ENCODE measurements at regions not wholly inside any gene's neighbourhood (a gene's known extent, or its start where the extent isn't known, plus 50 kb on each side); places are given as distances from the start of the nearest gene placed in this dataset.
A peak's percentile ranks its signal among the peaks of the same experiment; 100 is the strongest.
"Not testable (repeated sequence)": the region's sequence is repeated elsewhere in the genome, so short reads cannot be mapped to it uniquely, and the experiment has no call there.

GRCh38 chr9:94387338-94388010 is 59.0 kb upstream of the NUTM2F start:
- not testable (repeated sequence) for DNase-seq

GRCh38 chr9:94388011-94388406 is 59.6 kb upstream of the NUTM2F start:
- not testable (repeated sequence) for DNase-seq

DNA sequence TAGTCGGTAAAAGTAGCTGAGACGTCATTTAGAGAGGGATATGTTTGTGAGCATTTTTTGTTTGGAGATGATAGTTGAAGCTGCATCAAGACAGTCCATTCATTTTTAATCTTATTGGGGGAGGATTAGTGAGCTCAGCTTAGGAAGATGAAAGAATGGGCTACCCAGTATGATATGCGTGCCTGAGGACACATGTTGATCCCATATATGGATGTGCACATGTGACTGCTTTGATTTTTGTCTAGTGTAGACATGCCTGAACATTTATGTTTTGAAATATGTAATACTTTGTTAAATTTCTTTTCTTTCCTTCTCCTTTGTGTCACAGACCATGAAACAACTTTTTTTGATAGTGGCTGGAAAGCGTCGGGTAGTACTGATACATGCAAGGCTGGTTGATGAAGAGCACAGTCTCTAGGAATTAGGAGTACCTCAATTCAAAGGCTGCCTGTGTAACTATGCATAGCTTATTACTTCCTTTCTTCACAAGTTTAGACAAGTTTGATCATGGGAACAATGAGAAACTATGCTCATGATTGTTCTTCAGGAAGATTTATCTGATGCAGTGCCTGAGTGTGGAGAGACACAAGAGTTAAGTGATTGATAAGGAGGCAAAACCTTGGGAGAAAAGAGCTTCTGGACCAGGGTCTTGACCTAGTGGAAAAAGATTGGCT is 62.1 kb upstream of the NUTM2F start:
- not testable (repeated sequence) for DNase-seq

- DNase-seq, result not testable (repeated sequence)
These were observed 64.7 kb upstream of the NUTM2F start for GRCh38 chr9:94392971-94393624.

DNA sequence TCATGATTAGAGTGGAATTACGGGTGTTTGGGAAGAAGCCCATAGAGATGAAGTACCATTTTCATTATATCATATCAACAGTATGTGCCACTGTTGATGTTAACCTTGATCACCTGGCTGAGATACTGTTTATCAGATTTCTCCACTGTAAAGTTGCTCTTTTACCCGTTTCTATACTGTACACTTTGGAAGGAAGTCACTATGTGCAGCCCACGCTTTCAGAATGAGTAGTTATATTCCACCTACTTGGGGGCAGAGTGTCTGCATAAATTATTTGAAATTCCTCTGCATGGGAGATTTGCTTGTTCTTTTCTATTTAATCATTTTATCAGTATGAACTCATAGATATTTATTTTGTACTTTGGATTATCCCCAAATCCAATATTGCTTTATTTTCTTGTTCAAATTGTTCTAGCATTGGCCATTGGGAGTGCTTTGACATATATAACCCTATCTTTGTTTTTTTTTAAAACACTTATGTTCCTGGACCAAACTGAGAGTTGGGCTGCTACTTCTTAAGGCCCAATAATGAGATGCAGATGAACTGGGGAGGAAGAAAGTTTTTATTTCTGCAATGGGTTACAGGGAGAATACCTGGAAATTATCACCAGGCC is 69.4 kb upstream of the NUTM2F start:
- DNase-seq, result peak; percentile 12 to 26

- DNase-seq, result not testable (repeated sequence)
These were observed 72.0 kb upstream of the NUTM2F start for GRCh38 chr9:94400461-94400860.

DNA sequence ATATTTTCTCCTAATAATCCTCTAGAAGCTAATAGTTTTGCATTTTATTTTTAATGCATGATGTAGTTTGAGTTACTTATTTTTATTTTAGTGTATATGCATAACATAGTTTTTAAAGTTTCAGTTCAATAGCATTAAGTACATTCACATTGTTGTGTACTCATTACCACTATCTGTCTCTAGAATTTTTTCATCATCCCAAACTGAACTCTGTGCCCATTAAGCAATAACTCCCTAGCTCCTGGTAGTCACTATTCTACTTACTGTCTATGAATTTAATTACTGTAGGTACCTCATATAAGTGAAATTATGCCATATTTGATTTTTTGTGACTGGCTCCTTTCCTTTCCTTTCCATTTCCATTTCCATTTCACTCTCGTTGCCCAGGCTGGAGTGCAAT is 74.4 kb upstream of the NUTM2F start:
- not testable (repeated sequence) for DNase-seq

GRCh38 chr9:94403571-94403970 is 75.1 kb upstream of the NUTM2F start:
- not testable (repeated sequence) for DNase-seq

GRCh38 chr9:94413665-94414064 is 85.2 kb upstream of the NUTM2F start:
- DNase-seq, result not testable (repeated sequence)

- not testable (repeated sequence) for DNase-seq
These were observed 86.7 kb upstream of the NUTM2F start for GRCh38 chr9:94415111-94415510.

- DNase-seq, result not testable (repeated sequence)
These were observed 91.7 kb upstream of the NUTM2F start for GRCh38 chr9:94420098-94420497.

- DNase-seq, result not testable (repeated sequence)
These were observed 93.5 kb upstream of the NUTM2F start for GRCh38 chr9:94421951-94422350.

DNA sequence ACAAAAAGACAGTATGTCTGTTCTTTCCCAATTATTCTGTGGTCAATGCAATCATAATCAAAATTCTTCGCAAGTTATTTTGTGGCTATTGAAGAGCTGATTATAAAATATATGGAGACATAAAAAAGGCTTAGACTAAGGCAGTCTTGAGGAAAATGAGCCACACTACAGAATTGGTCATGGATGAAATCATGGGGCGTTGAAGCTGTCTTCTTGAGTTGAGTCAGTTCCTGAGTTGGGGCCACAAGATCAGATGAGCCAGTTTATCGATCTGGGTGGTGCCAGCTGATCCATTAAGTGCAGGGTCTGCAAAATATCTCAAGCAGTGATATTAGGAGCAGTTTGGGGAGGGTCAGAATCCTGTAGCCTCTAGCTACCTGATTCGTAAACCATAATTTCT is 96.9 kb upstream of the NUTM2F start:
- DNase-seq, result not testable (repeated sequence)

DNA sequence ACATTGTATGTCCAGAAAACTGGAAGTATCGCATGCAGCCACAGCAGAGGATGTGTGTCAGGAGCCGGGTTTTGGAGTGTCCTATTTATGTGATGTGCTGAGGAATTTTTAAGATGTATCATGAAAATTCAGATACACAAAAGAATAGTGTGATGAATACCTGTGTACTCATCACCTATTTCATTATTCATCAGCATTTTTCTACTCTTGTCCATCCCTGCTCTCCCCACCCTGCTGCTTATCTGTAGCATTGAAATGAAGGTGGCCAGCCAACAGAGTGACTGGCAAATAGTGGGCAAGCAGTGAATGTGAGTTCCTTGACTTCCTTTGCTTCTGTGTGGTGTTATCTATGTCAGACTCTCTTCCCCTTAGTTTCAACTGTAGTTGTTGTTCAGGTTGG is 108.7 kb upstream of the NUTM2F start:
- not testable (repeated sequence) for DNase-seq

DNA sequence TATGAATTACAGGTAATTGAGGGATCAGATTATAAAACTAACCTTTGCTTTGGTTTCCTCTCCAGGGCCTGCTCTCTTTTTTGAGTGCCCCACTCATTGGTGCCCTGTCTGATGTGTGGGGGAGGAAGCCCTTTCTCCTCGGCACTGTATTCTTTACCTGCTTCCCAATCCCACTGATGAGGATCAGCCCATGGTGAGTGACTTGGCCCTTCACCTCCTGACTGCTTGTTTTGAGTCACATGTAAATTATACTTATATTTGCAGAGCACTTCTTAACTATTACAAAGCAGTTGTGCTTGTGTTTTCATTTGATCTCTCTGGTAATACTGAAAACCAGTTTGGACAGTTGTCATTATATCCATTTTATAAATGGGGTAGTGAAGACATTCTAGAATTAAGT is 109.9 kb upstream of the NUTM2F start:
- DNase-seq, result not testable (repeated sequence)

DNA sequence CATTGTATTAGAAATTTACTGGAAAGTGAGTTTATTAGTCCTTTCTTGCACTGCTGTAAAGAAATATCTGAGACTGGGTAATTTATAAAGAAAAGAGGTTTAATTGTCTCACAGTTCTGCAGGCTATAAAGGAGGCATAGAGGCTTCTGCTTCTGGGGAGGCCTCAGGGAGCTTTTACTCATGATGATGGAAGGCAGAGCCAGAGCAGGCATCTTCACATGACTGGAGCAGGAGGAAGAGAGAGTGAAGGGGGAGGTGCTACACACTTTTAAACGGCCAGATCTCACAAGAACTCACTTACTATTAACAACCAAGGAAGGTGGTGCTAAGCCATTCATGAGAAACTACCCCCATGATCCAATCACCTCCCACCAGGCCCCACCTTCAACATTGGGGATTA is 112.7 kb upstream of the NUTM2F start:
- not testable (repeated sequence) for DNase-seq

DNA sequence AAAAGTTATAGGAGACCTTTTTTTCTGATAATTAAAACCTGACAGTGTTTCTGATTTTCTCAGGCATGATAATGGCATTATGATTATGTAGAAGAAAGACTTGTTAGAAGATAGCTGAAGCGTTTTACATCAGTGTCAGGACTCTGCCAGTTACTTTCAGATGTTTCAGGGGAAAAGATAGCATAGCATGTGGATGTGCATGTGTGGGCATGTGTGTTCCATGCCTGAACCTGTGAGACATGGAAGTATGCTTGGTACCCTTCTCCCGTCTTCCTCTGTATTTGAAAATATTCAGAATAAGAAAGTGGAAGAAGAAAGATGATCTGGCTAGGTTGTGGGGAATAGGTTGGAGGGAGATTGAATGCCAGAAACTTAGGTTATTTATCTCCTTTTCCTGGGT is 113.1 kb upstream of the PCAT7 start:
- DNase-seq, result no peak

GRCh38 chr9:94443032-94443722 is 111.7 kb upstream of the PCAT7 start:
- DNase-seq, result no peak

GRCh38 chr9:94445863-94446262 is 109.0 kb upstream of the PCAT7 start:
- no peak for DNase-seq

GRCh38 chr9:94449486-94449885 is 105.4 kb upstream of the PCAT7 start:
- no peak for DNase-seq

GRCh38 chr9:94464790-94465189 is 90.1 kb upstream of the PCAT7 start:
- DNase-seq, result no peak

DNA sequence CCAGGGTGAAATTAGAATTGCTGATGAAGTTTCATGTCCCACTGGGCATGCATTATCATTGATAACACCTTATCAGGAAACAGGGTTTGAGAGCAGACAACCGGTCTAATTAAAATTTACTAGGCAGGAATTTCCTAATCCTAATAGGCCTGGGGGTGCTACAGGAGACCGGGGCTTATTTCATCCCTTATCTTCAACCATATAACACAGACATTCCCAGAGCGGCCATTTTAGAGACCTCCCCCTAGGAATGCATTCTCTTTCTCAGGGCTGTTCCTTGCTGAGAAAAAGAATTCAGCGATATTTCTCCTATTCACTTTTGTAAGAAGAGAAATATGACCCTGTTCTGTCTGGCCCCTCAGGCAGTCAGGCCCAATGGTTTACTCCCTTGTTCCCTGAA is 82.8 kb upstream of the PCAT7 start:
- not testable (repeated sequence) for DNase-seq

GRCh38 chr9:94472806-94473360 is 82.0 kb upstream of the PCAT7 start:
- DNase-seq, result no peak
